ENCODE measurements at regions not wholly inside any gene's neighbourhood (a gene's known extent, or its start where the extent isn't known, plus 50 kb on each side); places are given as distances from the start of the nearest gene placed in this dataset.

DNA sequence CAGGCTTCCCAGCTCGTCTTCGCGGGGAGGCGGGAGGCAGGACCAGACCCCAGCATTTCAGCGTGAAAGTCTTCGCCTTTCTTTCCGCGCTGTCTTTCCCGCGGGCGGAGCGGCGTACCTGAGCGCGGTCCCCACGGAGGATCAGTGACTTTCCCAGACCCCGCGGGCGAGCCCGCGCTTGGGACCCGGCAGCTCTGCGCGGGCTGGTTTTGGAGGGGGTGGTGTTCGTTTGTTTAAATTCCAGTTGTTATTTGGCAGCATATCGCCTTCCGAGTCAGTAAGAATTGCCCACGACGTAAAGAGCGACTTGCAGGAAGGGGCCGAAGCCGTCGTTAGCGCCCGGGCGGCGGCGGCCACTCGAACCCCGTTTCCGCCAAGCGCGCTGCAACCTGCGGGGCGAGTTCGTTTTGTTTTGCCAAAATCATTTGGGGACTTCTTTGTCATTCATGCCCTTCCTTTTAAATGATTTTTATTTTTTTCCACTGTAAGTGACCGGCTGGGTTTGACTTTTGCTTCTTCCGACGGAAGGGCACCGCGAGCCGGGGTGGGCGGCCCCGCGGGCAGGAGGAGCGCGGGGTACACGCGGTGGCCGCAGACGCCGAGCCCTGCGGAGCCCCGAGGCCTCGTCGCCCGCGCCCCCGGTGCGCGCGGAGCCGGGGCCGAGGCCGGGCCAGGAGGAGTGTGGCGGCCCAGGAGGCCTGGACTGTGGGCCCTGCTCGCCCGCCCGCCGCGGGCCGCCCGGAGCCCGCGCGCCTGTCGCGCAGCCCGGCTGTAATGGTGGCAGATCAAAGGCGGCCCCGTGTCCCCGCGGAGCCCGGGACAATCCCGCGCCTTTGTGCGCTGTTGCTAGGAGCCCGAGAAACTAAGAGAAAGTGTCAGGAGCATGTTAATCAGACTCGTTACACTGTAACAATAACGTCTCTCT is 75.9 kb downstream of the ZIC5 start:
- TF ChIP-seq FOXP2 (optimal IDR thresholded peaks at IDR 0.05; ENCODE audit: control extremely low read depth, extremely low read length, insufficient read depth), result no peak
- Histone ChIP-seq H3K9ac (ENCODE audit: insufficient read length) (no peak overlapping the region), H3K27ac (no peak overlapping the region), H3K36me3 (ENCODE audit: insufficient read depth, low read length) (no peaks in the 10 kb centered on the region), H3K4me3 (no peak overlapping the region), H3K9me3 (ENCODE audit: low read depth, low read length) (no peaks in the 10 kb centered on the region)
- no peak for DNase-seq (ENCODE audit: low read depth, low spot score)

- Histone ChIP-seq H3K9ac (ENCODE audit: insufficient read length) (no peak overlapping the region), H3K27ac (no peak overlapping the region), H3K36me3 (ENCODE audit: insufficient read depth, low read length) (no peaks in the 10 kb centered on the region), H3K9me3 (ENCODE audit: low read depth, low read length) (no peaks in the 10 kb centered on the region), H3K4me3 (no peak overlapping the region)
- DNase-seq (ENCODE audit: low read depth, low spot score), result no peak
- no peak for TF ChIP-seq FOXP2 (optimal IDR thresholded peaks at IDR 0.05; ENCODE audit: control extremely low read depth, extremely low read length, insufficient read depth)
- TF ChIP-seq POLR2AphosphoS5 (IDR thresholded peaks at IDR 0.05; ENCODE audit: borderline replicate concordance, low read depth, low read length), result no peak
- no peak for TF ChIP-seq EZH2 (IDR thresholded peaks at IDR 0.05)
These were observed 76.6 kb downstream of the ZIC5 start for GRCh38 chr13:99894840-99895443.

DNA sequence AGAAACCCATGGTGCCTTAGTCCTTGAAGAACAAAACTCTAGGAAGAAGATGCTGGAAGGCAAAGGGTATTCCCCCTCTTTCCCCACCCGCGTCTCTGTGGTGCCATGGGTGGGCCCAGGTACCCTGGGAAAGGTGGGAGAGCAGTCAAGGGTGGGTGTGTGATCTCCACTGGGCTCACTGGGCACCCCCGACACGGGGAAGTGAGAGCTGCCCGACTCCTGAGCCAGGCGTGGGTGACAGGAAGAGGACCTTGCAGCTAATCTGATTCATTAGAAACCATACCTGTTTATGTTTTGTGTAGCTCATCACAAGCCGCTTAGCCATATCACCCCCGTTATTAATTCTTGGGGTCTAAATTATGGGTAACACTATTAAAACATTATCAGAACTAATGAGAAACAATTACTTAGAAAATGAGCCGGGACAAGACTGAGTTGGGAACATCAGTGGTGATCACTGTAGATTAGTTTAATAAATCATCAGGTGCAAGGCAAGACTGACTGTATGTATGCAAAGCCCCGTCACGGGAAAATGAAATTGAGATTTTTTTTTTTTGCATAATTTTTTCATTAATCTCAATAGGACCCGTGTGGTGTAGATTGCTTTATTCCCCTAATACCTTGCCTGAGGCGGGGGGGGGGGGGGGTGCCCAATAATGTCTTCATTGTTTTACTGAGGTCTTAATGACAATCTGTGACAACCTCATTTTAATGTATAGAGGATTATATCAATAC is 77.3 kb downstream of the ZIC5 start:
- TF ChIP-seq EZH2 (IDR thresholded peaks at IDR 0.05), result no peak
- Histone ChIP-seq H3K9ac (ENCODE audit: insufficient read length) (no peak overlapping the region), H3K9me3 (ENCODE audit: low read depth, low read length) (no peaks in the 10 kb centered on the region), H3K27ac (no peak overlapping the region), H3K4me3 (no peak overlapping the region), H3K36me3 (ENCODE audit: insufficient read depth, low read length) (no peaks in the 10 kb centered on the region)
- no peak for DNase-seq (ENCODE audit: low read depth, low spot score)

- TF ChIP-seq POLR2AphosphoS5 (IDR thresholded peaks at IDR 0.05; ENCODE audit: borderline replicate concordance, low read depth, low read length), result no peak
- TF ChIP-seq FOXP2 (optimal IDR thresholded peaks at IDR 0.05; ENCODE audit: control extremely low read depth, extremely low read length, insufficient read depth), result no peak
- no peak for TF ChIP-seq EZH2 (IDR thresholded peaks at IDR 0.05)
- no peak for DNase-seq (ENCODE audit: low read depth, low spot score)
- Histone ChIP-seq H3K4me3 (no peak overlapping the region), H3K36me3 (ENCODE audit: insufficient read depth, low read length) (no peaks in the 10 kb centered on the region), H3K9ac (ENCODE audit: insufficient read length) (no peak overlapping the region), H3K9me3 (ENCODE audit: low read depth, low read length) (no peaks in the 10 kb centered on the region), H3K27ac (no peak overlapping the region)
These were observed 78.0 kb downstream of the ZIC5 start for GRCh38 chr13:99893567-99893966.

- no peak overlapping the region for H3K27ac ChIP-seq
- H3K9me3 ChIP-seq (ENCODE audit: low read depth, low read length), result no peaks in the 10 kb centered on the region
- no peak overlapping the region for H3K9ac ChIP-seq (ENCODE audit: insufficient read length)
- DNase-seq (ENCODE audit: low read depth, low spot score), result no peak
- TF ChIP-seq FOXP2 (optimal IDR thresholded peaks at IDR 0.05; ENCODE audit: control extremely low read depth, extremely low read length, insufficient read depth) (no peak), POLR2AphosphoS5 (IDR thresholded peaks at IDR 0.05; ENCODE audit: borderline replicate concordance, low read depth, low read length) (no peak), EZH2 (IDR thresholded peaks at IDR 0.05) (no peak)
- H3K4me3 ChIP-seq, result no peak overlapping the region
- H3K36me3 ChIP-seq (ENCODE audit: insufficient read depth, low read length), result no peaks in the 10 kb centered on the region
These were observed 78.6 kb downstream of the ZIC5 start for GRCh38 chr13:99892866-99893504.

GRCh38 chr13:99892196-99892613 is 79.4 kb downstream of the ZIC5 start:
- H3K27ac ChIP-seq, result no peak overlapping the region

DNA sequence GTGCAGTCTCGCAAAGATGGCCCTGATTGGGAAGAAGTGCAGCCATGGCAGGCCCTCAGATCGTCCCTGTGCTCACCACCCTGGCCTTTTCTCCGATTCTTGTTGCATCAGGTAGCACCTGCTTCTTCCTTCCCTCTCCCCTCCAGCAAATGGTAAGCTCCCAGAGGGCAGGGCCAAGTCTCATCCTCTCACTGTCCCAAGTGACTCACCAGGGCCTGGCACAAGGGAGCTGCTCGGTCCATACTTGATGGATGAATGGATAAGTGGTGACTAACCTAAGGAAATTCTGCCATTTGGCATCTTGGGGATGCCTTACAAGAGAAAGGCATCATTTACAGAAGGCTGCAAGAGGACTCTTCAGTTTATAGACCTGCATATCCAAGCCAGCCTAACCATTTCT is 84.9 kb downstream of the ZIC5 start:
- DNase-seq (ENCODE audit: low read depth, low spot score), result no peak
- TF ChIP-seq EZH2 (IDR thresholded peaks at IDR 0.05) (no peak), FOXP2 (optimal IDR thresholded peaks at IDR 0.05; ENCODE audit: control extremely low read depth, extremely low read length, insufficient read depth) (no peak), POLR2AphosphoS5 (IDR thresholded peaks at IDR 0.05; ENCODE audit: borderline replicate concordance, low read depth, low read length) (no peak)
- no peak overlapping the region for H3K4me3 ChIP-seq
- H3K36me3 ChIP-seq (ENCODE audit: insufficient read depth, low read length), result no peaks in the 10 kb centered on the region
- no peaks in the 10 kb centered on the region for H3K9me3 ChIP-seq (ENCODE audit: low read depth, low read length)
- no peak overlapping the region for H3K27ac ChIP-seq
- no peak overlapping the region for H3K9ac ChIP-seq (ENCODE audit: insufficient read length)

More at GRCh38 chr13:99892196-99892613, 79.4 kb downstream of the ZIC5 start:
- Histone ChIP-seq H3K9ac (ENCODE audit: insufficient read length) (no peak overlapping the region), H3K4me3 (no peak overlapping the region), H3K9me3 (ENCODE audit: low read depth, low read length) (no peaks in the 10 kb centered on the region), H3K36me3 (ENCODE audit: insufficient read depth, low read length) (no peaks in the 10 kb centered on the region)
- TF ChIP-seq POLR2AphosphoS5 (IDR thresholded peaks at IDR 0.05; ENCODE audit: borderline replicate concordance, low read depth, low read length), result no peak
- TF ChIP-seq FOXP2 (optimal IDR thresholded peaks at IDR 0.05; ENCODE audit: control extremely low read depth, extremely low read length, insufficient read depth), result no peak
- TF ChIP-seq EZH2 (IDR thresholded peaks at IDR 0.05), result no peak
- no peak for DNase-seq (ENCODE audit: low read depth, low spot score)

GRCh38 chr13:99884913-99885312 is 86.7 kb downstream of the ZIC5 start:
- Histone ChIP-seq H3K9ac (ENCODE audit: insufficient read length) (no peak overlapping the region), H3K9me3 (ENCODE audit: low read depth, low read length) (no peaks in the 10 kb centered on the region), H3K4me3 (no peak overlapping the region), H3K27ac (no peak overlapping the region), H3K36me3 (ENCODE audit: insufficient read depth, low read length) (no peaks in the 10 kb centered on the region)
- TF ChIP-seq FOXP2 (optimal IDR thresholded peaks at IDR 0.05; ENCODE audit: control extremely low read depth, extremely low read length, insufficient read depth) (no peak), EZH2 (IDR thresholded peaks at IDR 0.05) (no peak), POLR2AphosphoS5 (IDR thresholded peaks at IDR 0.05; ENCODE audit: borderline replicate concordance, low read depth, low read length) (no peak)
- no peak for DNase-seq (ENCODE audit: low read depth, low spot score)

All from SK-N-MC (cell line).